Upper lobe of left lung (tissue), 4 donors: ENCODE measurements at regions not wholly inside any gene's neighbourhood (a gene's known extent, or its start where the extent isn't known, plus 50 kb on each side); places are given as distances from the start of the nearest gene placed in this dataset.

ENCODE experiments used
- EP300 ChIP-seq, 4 donors: sonication (generic); formaldehyde crosslinking; IDR thresholded peaks; one replicate each; pipeline ENCODE4 v1.5.1; 2017; ENCODE audit warnings: antibody characterized with exemption in 4 of 4, control low read depth in 2 of 4
- POLR2A ChIP-seq, 4 donors: fragments of 450-650 bp; IDR thresholded peaks; one replicate each; pipeline ENCODE4 v1.5.1; 2016 to 2017; ENCODE audit warnings: antibody characterized with exemption in 4 of 4, mild to moderate bottlenecking in 2 of 4
- POLR2AphosphoS5 ChIP-seq, 2 donors: sonication (generic); formaldehyde crosslinking; IDR thresholded peaks; one replicate each; pipeline ENCODE4 v1.5.1; 2017; ENCODE audit warnings: antibody characterized with exemption in 2 of 2
- TF ChIP-seq, protein P1 (sequence below), 6 experiments: fragments of 450-650 bp in 4 of 6; fragments of 200-600 bp in 2 of 6; sonication (generic) in 2 of 6; IDR thresholded peaks; one replicate each; pipeline ENCODE4 v1.5.1; 2016 to 2019; ENCODE audit warnings: antibody characterized with exemption in 6 of 6

DNA sequence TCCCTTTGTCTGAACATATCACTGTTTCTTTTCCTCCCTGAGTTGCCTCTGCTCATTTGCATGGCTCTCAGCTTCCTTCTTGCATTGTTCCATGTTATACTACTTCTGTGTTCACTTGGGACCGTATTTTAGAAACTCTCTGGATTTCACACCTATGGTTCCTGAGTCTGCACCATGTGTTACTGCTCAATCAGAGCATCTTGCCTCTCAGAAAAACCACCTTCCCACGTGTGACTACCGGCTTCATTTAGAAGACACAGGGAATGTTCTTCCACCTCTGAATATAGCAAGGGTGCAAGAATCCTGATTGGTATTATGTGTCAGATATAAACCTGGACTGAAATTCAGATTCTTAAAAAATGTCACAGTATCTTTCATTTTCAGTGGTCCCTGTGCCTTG, 731.2 kb downstream of the TDRD15 start:
- TF ChIP-seq, protein P1, sequence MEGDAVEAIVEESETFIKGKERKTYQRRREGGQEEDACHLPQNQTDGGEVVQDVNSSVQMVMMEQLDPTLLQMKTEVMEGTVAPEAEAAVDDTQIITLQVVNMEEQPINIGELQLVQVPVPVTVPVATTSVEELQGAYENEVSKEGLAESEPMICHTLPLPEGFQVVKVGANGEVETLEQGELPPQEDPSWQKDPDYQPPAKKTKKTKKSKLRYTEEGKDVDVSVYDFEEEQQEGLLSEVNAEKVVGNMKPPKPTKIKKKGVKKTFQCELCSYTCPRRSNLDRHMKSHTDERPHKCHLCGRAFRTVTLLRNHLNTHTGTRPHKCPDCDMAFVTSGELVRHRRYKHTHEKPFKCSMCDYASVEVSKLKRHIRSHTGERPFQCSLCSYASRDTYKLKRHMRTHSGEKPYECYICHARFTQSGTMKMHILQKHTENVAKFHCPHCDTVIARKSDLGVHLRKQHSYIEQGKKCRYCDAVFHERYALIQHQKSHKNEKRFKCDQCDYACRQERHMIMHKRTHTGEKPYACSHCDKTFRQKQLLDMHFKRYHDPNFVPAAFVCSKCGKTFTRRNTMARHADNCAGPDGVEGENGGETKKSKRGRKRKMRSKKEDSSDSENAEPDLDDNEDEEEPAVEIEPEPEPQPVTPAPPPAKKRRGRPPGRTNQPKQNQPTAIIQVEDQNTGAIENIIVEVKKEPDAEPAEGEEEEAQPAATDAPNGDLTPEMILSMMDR (IDR thresholded peaks at IDR 0.05): no peak
- TF ChIP-seq POLR2A (IDR thresholded peaks at IDR 0.05) (no peak), EP300 (IDR thresholded peaks at IDR 0.05) (no peak), POLR2AphosphoS5 (IDR thresholded peaks at IDR 0.05) (no peak)
